Endothelial cell of umbilical vein (primary cell): ENCODE measurements at regions not wholly inside any gene's neighbourhood (a gene's known extent, or its start where the extent isn't known, plus 50 kb on each side); places are given as distances from the start of the nearest gene placed in this dataset.

Source experiments
- BruUV-seq: library from RNA; stranded (reverse); fragments of 400-500 nt; replicated peaks from 2 replicates; lab custom pipeline; 2021; lab: Mats Ljungman, UMichigan
- CTCF ChIA-PET: fragments of 300-600, 350-600 bp; sonication (Branson Sonifier 250); formaldehyde crosslinking; loops from one replicate; lab custom pipeline; 2021; ENCODE audit warnings: antibody characterized with exemption, inconsistent platforms; lab: Charles Lee
- POLR2A ChIA-PET: fragments of 300-600, 350-600 bp; sonication (Branson Sonifier 250); formaldehyde crosslinking; loops from one replicate; lab custom pipeline; 2021; ENCODE audit warnings: antibody characterized with exemption, inconsistent platforms; lab: Charles Lee
- DNase-seq: peaks from one replicate; pipeline ENCODE4 v3.0.0-alpha.2; 2011; ENCODE audit warnings: low read depth, low spot score
- FAIRE-seq: peaks from 2 replicates; lab custom pipeline; 2011; peaks lifted over from hg19 to GRCh38; lab: Jason Lieb, UNC
- H2AFZ ChIP-seq: 2 replicates; pipeline ENCODE4 v1.6.0; 2012; ENCODE audit warnings: low read depth, low read length, control low read depth, inconsistent platforms
- H3K27ac ChIP-seq: 2 replicates; pipeline ENCODE4 v1.5.1; 2011; ENCODE audit warnings: low read depth, mild to moderate bottlenecking, control low read depth, low read length, moderate library complexity; ENCODE audit not compliant: insufficient read depth
- H3K27me3 ChIP-seq, 2 experiments: 2 replicates each; pipeline versions ENCODE4 v1.6.0 to v1.6.1; 2011; ENCODE audit warnings: low read length in 2 of 2, mixed read lengths in 1 of 2; ENCODE audit not compliant: control insufficient read depth in 2 of 2, insufficient read depth in 2 of 2
- H3K36me3 ChIP-seq, 2 experiments: 2 replicates in 1 of 2; 3 replicates in 1 of 2; pipeline ENCODE4 v1.5.1; 2011; ENCODE audit warnings: low read length in 2 of 2, mild to moderate bottlenecking in 1 of 2, moderate library complexity in 1 of 2; ENCODE audit not compliant: control insufficient read depth in 2 of 2, insufficient read depth in 2 of 2; ENCODE audit errors: extremely low read depth in 1 of 2
- H3K4me1 ChIP-seq: 3 replicates; pipeline ENCODE4 v1.5.1; 2011; ENCODE audit warnings: mild to moderate bottlenecking, low read length; ENCODE audit not compliant: control insufficient read depth, insufficient read depth; ENCODE audit errors: extremely low read depth
- H3K4me2 ChIP-seq: 2 replicates; pipeline ENCODE4 v1.6.1; 2011; ENCODE audit warnings: low read length, control low read depth, mixed read lengths; ENCODE audit not compliant: insufficient read depth
- H3K4me3 ChIP-seq, 3 experiments: fragments of 200-600 bp in 1 of 3; sonication (generic), shearing (Covaris generic) in 1 of 3; replicated peaks in 1 of 3; 2 replicates each; pipeline ENCODE4 v1.5.1; 2011 to 2016; ENCODE audit warnings: control low read depth in 3 of 3, low read length in 3 of 3, mild to moderate bottlenecking in 2 of 3, inconsistent platforms in 1 of 3, low read depth in 1 of 3, moderate library complexity in 1 of 3; ENCODE audit not compliant: insufficient read depth in 1 of 3
- H3K79me2 ChIP-seq: 2 replicates; pipeline ENCODE4 v1.6.0; 2012; ENCODE audit warnings: low read length, inconsistent platforms; ENCODE audit not compliant: control insufficient read depth, insufficient read depth
- H3K9ac ChIP-seq: replicated peaks from 2 replicates; pipeline ENCODE3; 2011; ENCODE audit warnings: low read length, control low read depth; ENCODE audit not compliant: insufficient read depth; ENCODE audit errors: extremely low read depth
- H3K9me1 ChIP-seq: replicated peaks from 3 replicates; pipeline ENCODE4 v1.6.0; 2011; ENCODE audit warnings: mild to moderate bottlenecking, low read length; ENCODE audit not compliant: control insufficient read depth, insufficient read depth; ENCODE audit errors: extremely low read depth
- H3K9me3 ChIP-seq: replicated peaks from 2 replicates; pipeline ENCODE4 v1.5.1; 2012; ENCODE audit warnings: low read length, inconsistent platforms; ENCODE audit not compliant: control insufficient read depth, insufficient read depth
- H4K20me1 ChIP-seq: replicated peaks from 2 replicates; pipeline ENCODE3; 2011; ENCODE audit warnings: mild to moderate bottlenecking, low read length; ENCODE audit not compliant: control insufficient read depth, insufficient read depth; ENCODE audit errors: extremely low read depth
- EZH2 ChIP-seq: IDR thresholded peaks from 2 replicates; pipeline ENCODE4 v1.6.1; 2012; ENCODE audit warnings: borderline replicate concordance, low read depth, mild to moderate bottlenecking, moderate library complexity, low read length, inconsistent platforms; ENCODE audit not compliant: severe bottlenecking
- FOS ChIP-seq: IDR thresholded peaks from 2 replicates; pipeline ENCODE4 v1.6.1; 2011; ENCODE audit warnings: mild to moderate bottlenecking, low read length, moderate library complexity, borderline replicate concordance; ENCODE audit not compliant: insufficient read depth
- GATA2 ChIP-seq: IDR thresholded peaks from 2 replicates; pipeline ENCODE4 v1.7.0; 2011; ENCODE audit warnings: low read depth, mild to moderate bottlenecking, moderate library complexity, mixed read lengths, low read length; ENCODE audit not compliant: insufficient read length, insufficient read depth
- JUN ChIP-seq: IDR thresholded peaks from 2 replicates; pipeline ENCODE4 v1.6.1; 2011; ENCODE audit warnings: borderline replicate concordance, low read depth; ENCODE audit not compliant: insufficient read length, insufficient read depth
- MYC ChIP-seq: IDR thresholded peaks from one replicate; pipeline ENCODE4 v1.6.1; 2011; ENCODE audit warnings: mild to moderate bottlenecking, low read depth, low read length
- POLR2A ChIP-seq: IDR thresholded peaks from 2 replicates; pipeline ENCODE4 v1.6.1; 2012; ENCODE audit warnings: low read depth, mild to moderate bottlenecking, control low read depth, low read length
- POLR2AphosphoS5 ChIP-seq: IDR thresholded peaks from 2 replicates; pipeline ENCODE4 v1.6.1; 2012; ENCODE audit warnings: low read depth, mild to moderate bottlenecking, control low read depth, low read length, moderate library complexity; ENCODE audit not compliant: insufficient read depth
- dilution Hi-C: fragments of 300-500 bp; cut with MboI; formaldehyde crosslinking; loops from one replicate; pipeline ENCODE4 v1.15.0; 2019; ENCODE audit warnings: low sequenced_read_pairs; ENCODE audit not compliant: extremely low pct_ligation_motif_present
- intact Hi-C: fragments of 100-400 bp; cut with micrococcal nuclease; formaldehyde crosslinking; loops from one replicate; pipeline ENCODE4 v1.10.0; 2022
- TF ChIP-seq, protein P1 (sequence below), 2 donors: IDR thresholded peaks; 1 replicate in 1 of 2; 2 replicates in 1 of 2; pipeline ENCODE4 v1.5.1; 2011; ENCODE audit warnings: low read length in 2 of 2, mild to moderate bottlenecking in 2 of 2, moderate library complexity in 2 of 2, control low read depth in 1 of 2, inconsistent platforms in 1 of 2, low read depth in 1 of 2; ENCODE audit not compliant: insufficient read depth in 1 of 2; ENCODE audit errors: extremely low read depth in 1 of 2
- TF ChIP-seq, protein P2 (sequence below): IDR thresholded peaks from 2 replicates; pipeline ENCODE4 v1.6.1; 2011; ENCODE audit not compliant: insufficient read depth, insufficient read length

DNA sequence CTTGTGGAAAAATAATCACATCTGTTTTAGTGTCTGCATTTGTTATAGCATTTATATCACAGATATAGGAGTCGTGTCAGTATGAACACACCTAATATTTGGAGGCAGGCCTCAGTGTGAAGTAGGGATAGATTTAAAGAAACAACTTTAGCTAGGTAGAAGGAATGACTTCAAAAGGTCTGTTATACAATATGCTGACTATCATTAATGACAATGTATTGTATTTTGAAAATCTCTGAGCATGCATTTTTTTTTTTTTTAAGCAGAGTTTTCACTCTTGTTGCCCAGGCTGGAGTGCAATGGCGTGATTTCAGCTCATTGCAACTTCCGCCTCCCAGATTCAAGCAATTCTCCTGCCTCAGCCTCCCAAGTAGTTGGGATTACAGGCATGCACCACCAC, 248.3 kb downstream of the EN1 start:
- FAIRE-seq = no peak
- DNase-seq = no peak
- Histone ChIP-seq H4K20me1 (no peaks in the 10 kb centered on the region), H3K9me1 (no peaks in the 10 kb centered on the region), H3K9ac (no peak overlapping the region), H3K4me3 (no peak overlapping the region), H3K27ac (no peak overlapping the region), H3K36me3 (no peaks in the 10 kb centered on the region), H3K79me2 (no peaks in the 10 kb centered on the region), H3K4me2 (no peak overlapping the region), H3K27me3 (no peaks in the 10 kb centered on the region), H3K4me1 (no peaks in the 10 kb centered on the region), H3K9me3 (no peaks in the 10 kb centered on the region), H2AFZ (no peak overlapping the region)
- dilution Hi-C loops = no loop called here
- TF ChIP-seq MYC = no peak
- TF ChIP-seq EZH2 = no peak
- no peak for TF ChIP-seq POLR2AphosphoS5
- TF ChIP-seq JUN = no peak
- TF ChIP-seq POLR2A = no peak
- TF ChIP-seq GATA2 = no peak
- no peak for TF ChIP-seq FOS
- TF ChIP-seq, protein P1, sequence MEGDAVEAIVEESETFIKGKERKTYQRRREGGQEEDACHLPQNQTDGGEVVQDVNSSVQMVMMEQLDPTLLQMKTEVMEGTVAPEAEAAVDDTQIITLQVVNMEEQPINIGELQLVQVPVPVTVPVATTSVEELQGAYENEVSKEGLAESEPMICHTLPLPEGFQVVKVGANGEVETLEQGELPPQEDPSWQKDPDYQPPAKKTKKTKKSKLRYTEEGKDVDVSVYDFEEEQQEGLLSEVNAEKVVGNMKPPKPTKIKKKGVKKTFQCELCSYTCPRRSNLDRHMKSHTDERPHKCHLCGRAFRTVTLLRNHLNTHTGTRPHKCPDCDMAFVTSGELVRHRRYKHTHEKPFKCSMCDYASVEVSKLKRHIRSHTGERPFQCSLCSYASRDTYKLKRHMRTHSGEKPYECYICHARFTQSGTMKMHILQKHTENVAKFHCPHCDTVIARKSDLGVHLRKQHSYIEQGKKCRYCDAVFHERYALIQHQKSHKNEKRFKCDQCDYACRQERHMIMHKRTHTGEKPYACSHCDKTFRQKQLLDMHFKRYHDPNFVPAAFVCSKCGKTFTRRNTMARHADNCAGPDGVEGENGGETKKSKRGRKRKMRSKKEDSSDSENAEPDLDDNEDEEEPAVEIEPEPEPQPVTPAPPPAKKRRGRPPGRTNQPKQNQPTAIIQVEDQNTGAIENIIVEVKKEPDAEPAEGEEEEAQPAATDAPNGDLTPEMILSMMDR (IDR thresholded peaks at IDR 0.05; ENCODE audit: extremely low read depth in 1 of 2, insufficient read depth in 1 of 2, low read depth in 1 of 2, low read length in 2 of 2) = no peak
- TF ChIP-seq, protein P2, sequence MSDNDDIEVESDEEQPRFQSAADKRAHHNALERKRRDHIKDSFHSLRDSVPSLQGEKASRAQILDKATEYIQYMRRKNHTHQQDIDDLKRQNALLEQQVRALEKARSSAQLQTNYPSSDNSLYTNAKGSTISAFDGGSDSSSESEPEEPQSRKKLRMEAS = no peak
- ChIA-PET CTCF (no interaction called here), POLR2A (no interaction called here)
- no TSS peak for BruUV-seq
- intact Hi-C loops = no loop called here
